Caco-2 (cell line): ENCODE measurements at regions not wholly inside any gene's neighbourhood (a gene's known extent, or its start where the extent isn't known, plus 50 kb on each side); places are given as distances from the start of the nearest gene placed in this dataset.

ENCODE experiments used
- BruUV-seq: library from RNA; stranded (reverse); fragments of 400-500 nt; replicated peaks from 2 replicates; lab custom pipeline; 2021; lab: Mats Ljungman, UMichigan
- CTCF ChIA-PET: fragments of 300-600 bp; sonication (Branson Sonifier 250); formaldehyde crosslinking; loops from one replicate; lab custom pipeline; 2022; ENCODE audit warnings: antibody characterized with exemption; lab: Charles Lee
- POLR2A ChIA-PET: fragments of 300-600 bp; sonication (Branson Sonifier 250); formaldehyde crosslinking; loops from one replicate; lab custom pipeline; 2022; ENCODE audit warnings: antibody characterized with exemption; lab: Charles Lee
- DNase-seq, 2 experiments: peaks; one replicate each; pipeline versions ENCODE4 v3.0.0 to v3.0.0-alpha.2; 2020 to 2022
- H3K27me3 ChIP-seq: replicated peaks from 2 replicates; pipeline ENCODE4 v1.6.0; 2011; ENCODE audit warnings: low read length; ENCODE audit not compliant: control insufficient read depth, insufficient read depth
- H3K36me3 ChIP-seq: 2 replicates; pipeline ENCODE4 v1.5.1; 2011; ENCODE audit warnings: low read length; ENCODE audit not compliant: control insufficient read depth, insufficient read depth
- H3K4me1 ChIP-seq: fragments of 250-450 bp; sonication (Bioruptor Pico); 2 replicates; pipeline ENCODE4 v1.5.1; 2020; ENCODE audit warnings: mild to moderate bottlenecking
- H3K4me3 ChIP-seq: 2 replicates; pipeline ENCODE4 v1.5.1; 2011; ENCODE audit warnings: low read depth, mild to moderate bottlenecking, control low read depth, low read length
- H3K9me3 ChIP-seq: fragments of 250-450 bp; sonication (Bioruptor Pico); 2 replicates; pipeline ENCODE4 v1.5.1; 2020; ENCODE audit warnings: mild to moderate bottlenecking, moderate library complexity
- H3K27ac Mint-ChIP-seq: one replicate; pipeline ENCODE4 v1.8.0; 2022; ENCODE audit warnings: mixed read lengths; ENCODE audit not compliant: unreplicated experiment
- H3K27me3 Mint-ChIP-seq: one replicate; pipeline ENCODE4 v1.8.0; 2022; ENCODE audit warnings: mixed read lengths; ENCODE audit not compliant: insufficient read depth, unreplicated experiment
- H3K36me3 Mint-ChIP-seq: one replicate; pipeline ENCODE4 v1.8.0; 2022; ENCODE audit warnings: mild to moderate bottlenecking, mixed read lengths; ENCODE audit not compliant: insufficient read depth, unreplicated experiment
- H3K4me1 Mint-ChIP-seq: one replicate; pipeline ENCODE4 v1.8.0; 2022; ENCODE audit warnings: low read depth, mixed read lengths; ENCODE audit not compliant: unreplicated experiment
- H3K4me3 Mint-ChIP-seq: one replicate; pipeline ENCODE4 v1.8.0; 2022; ENCODE audit warnings: mild to moderate bottlenecking, moderate library complexity, mixed read lengths; ENCODE audit not compliant: unreplicated experiment
- H3K9me3 Mint-ChIP-seq: one replicate; pipeline ENCODE4 v1.8.0; 2022; ENCODE audit warnings: mixed read lengths; ENCODE audit not compliant: unreplicated experiment
- CTCF ChIP-seq, 2 experiments: fragments of 200-600 bp in 1 of 2; IDR thresholded peaks; 1 replicate in 1 of 2; 2 replicates in 1 of 2; pipeline versions ENCODE4 v1.5.1 to v1.8.0; 2011 to 2022; ENCODE audit warnings: antibody characterized with exemption in 1 of 2, control low read depth in 1 of 2, inconsistent platforms in 1 of 2, low read depth in 1 of 2, low read length in 1 of 2, mild to moderate bottlenecking in 1 of 2, moderate library complexity in 1 of 2; ENCODE audit not compliant: insufficient read depth in 1 of 2, severe bottlenecking in 1 of 2, unreplicated experiment in 1 of 2
- intact Hi-C: fragments of 100-400 bp; cut with micrococcal nuclease; formaldehyde crosslinking; loops from one replicate; pipeline ENCODE4 v1.10.0; 2022; ENCODE audit not compliant: unreplicated experiment

GRCh38 chr2:183825710-183826109 lies 701.5 kb downstream of the NUP35 start:
- H3K9me3 ChIP-seq, result no peaks in the 10 kb centered on the region; the same call in 1 of the 2 replicates
- Mint-ChIP-seq H3K36me3 (no peaks in the 10 kb centered on the region), H3K27me3 (no peaks in the 10 kb centered on the region), H3K27ac (no peak overlapping the region), H3K4me1 (no peaks in the 10 kb centered on the region), H3K4me3 (no peak overlapping the region), H3K9me3 (no peaks in the 10 kb centered on the region)
- H3K36me3 ChIP-seq, result no peaks in the 10 kb centered on the region
- H3K4me1 ChIP-seq, result no peaks in the 10 kb centered on the region
- TF ChIP-seq CTCF (IDR thresholded peaks at IDR 0.05; ENCODE audit: insufficient read depth in 1 of 2, low read depth in 1 of 2, low read length in 1 of 2, severe bottlenecking in 1 of 2, unreplicated experiment in 1 of 2), result no peak
- no TSS peak for BruUV-seq
- ChIA-PET CTCF (no interaction called here), POLR2A (no interaction called here)
- no peak overlapping the region for H3K4me3 ChIP-seq
- H3K27me3 ChIP-seq, result no peaks in the 10 kb centered on the region
- intact Hi-C loops, result no loop called here
- no peak for DNase-seq

GRCh38 chr2:183829931-183830330 lies 705.7 kb downstream of the NUP35 start:
- Histone ChIP-seq H3K27me3 (no peaks in the 10 kb centered on the region), H3K36me3 (no peaks in the 10 kb centered on the region), H3K4me3 (no peak overlapping the region), H3K4me1 (no peaks in the 10 kb centered on the region), H3K9me3 (no peaks in the 10 kb centered on the region)
- no peak for DNase-seq
- H3K27me3 Mint-ChIP-seq, result no peaks in the 10 kb centered on the region
- no peaks in the 10 kb centered on the region for H3K9me3 Mint-ChIP-seq
- intact Hi-C loops, result no loop called here
- TF ChIP-seq CTCF (IDR thresholded peaks at IDR 0.05; ENCODE audit: insufficient read depth in 1 of 2, low read depth in 1 of 2, low read length in 1 of 2, severe bottlenecking in 1 of 2, unreplicated experiment in 1 of 2), result no peak
- POLR2A ChIA-PET, result no interaction called here
- BruUV-seq, result no TSS peak
- no peak overlapping the region for H3K4me3 Mint-ChIP-seq
- H3K4me1 Mint-ChIP-seq, result no peaks in the 10 kb centered on the region
- H3K36me3 Mint-ChIP-seq, result no peaks in the 10 kb centered on the region
- CTCF ChIA-PET, result no interaction called here
- no peak overlapping the region for H3K27ac Mint-ChIP-seq

GRCh38 chr2:183837157-183837556 lies 712.9 kb downstream of the NUP35 start:
- H3K9me3 Mint-ChIP-seq, result no peaks in the 10 kb centered on the region
- no peaks in the 10 kb centered on the region for H3K4me1 ChIP-seq
- intact Hi-C loops, result no loop called here
- H3K27me3 ChIP-seq, result no peaks in the 10 kb centered on the region
- H3K4me1 Mint-ChIP-seq, result no peaks in the 10 kb centered on the region
- BruUV-seq, result no TSS peak
- no peak overlapping the region for H3K4me3 ChIP-seq
- H3K27ac Mint-ChIP-seq, result no peak overlapping the region
- ChIA-PET CTCF (no interaction called here), POLR2A (no interaction called here)
- H3K27me3 Mint-ChIP-seq, result no peaks in the 10 kb centered on the region
- H3K36me3 Mint-ChIP-seq, result no peaks in the 10 kb centered on the region
- no peaks in the 10 kb centered on the region for H3K36me3 ChIP-seq
- DNase-seq, result no peak
- H3K4me3 Mint-ChIP-seq, result no peak overlapping the region
- no peak for TF ChIP-seq CTCF (IDR thresholded peaks at IDR 0.05; ENCODE audit: insufficient read depth in 1 of 2, low read depth in 1 of 2, low read length in 1 of 2, severe bottlenecking in 1 of 2, unreplicated experiment in 1 of 2)
- no peaks in the 10 kb centered on the region for H3K9me3 ChIP-seq
